Middle frontal gyrus (tissue), 1 donor: ENCODE measurements at regions not wholly inside any gene's neighbourhood (a gene's known extent, or its start where the extent isn't known, plus 50 kb on each side); places are given as distances from the start of the nearest gene placed in this dataset.
"Not testable (repeated sequence)": the region's sequence is repeated elsewhere in the genome, so short reads cannot be mapped to it uniquely, and the experiment has no call there.

Experiments
- DNase-seq: peaks from one replicate; pipeline ENCODE4 v3.0.0-alpha.2; 2015; ENCODE audit warnings: low spot score; ENCODE audit errors: extremely low spot score

- no peak for DNase-seq
These were observed 205.7 kb downstream of the TANC2 start for GRCh38 chr17:63171428-63172393.

GRCh38 chr17:63173450-63173849 is 207.4 kb downstream of the TANC2 start:
- DNase-seq = no peak

- no peak for DNase-seq
These were observed 207.9 kb downstream of the TANC2 start for GRCh38 chr17:63173903-63174302.

GRCh38 chr17:63178530-63178929 is 212.5 kb downstream of the TANC2 start:
- DNase-seq = no peak

GRCh38 chr17:63181856-63182255 is 215.8 kb downstream of the TANC2 start:
- DNase-seq = peak; percentile 33

- no peak for DNase-seq
These were observed 219.4 kb downstream of the TANC2 start for GRCh38 chr17:63185420-63185819.

GRCh38 chr17:63189082-63189481 is 223.0 kb downstream of the TANC2 start:
- DNase-seq = no peak

- no peak for DNase-seq
These were observed 223.9 kb downstream of the TANC2 start for GRCh38 chr17:63189930-63190329.

- DNase-seq = no peak
These were observed 224.9 kb downstream of the TANC2 start for GRCh38 chr17:63190821-63191370.

- no peak for DNase-seq
These were observed 225.6 kb downstream of the TANC2 start for GRCh38 chr17:63191610-63192009.

- DNase-seq = no peak
These were observed 227.8 kb downstream of the TANC2 start for GRCh38 chr17:63193827-63194226.

- no peak for DNase-seq
These were observed 230.8 kb downstream of the TANC2 start for GRCh38 chr17:63196772-63197335.

- DNase-seq = no peak
These were observed 237.6 kb downstream of the TANC2 start for GRCh38 chr17:63203652-63204051.

GRCh38 chr17:63221939-63222338 is 224.2 kb downstream of the CYB561 start:
- no peak for DNase-seq

- DNase-seq = no peak
These were observed 223.5 kb downstream of the CYB561 start for GRCh38 chr17:63222655-63223054.

GRCh38 chr17:63223212-63223911 is 222.7 kb downstream of the CYB561 start:
- no peak for DNase-seq

- DNase-seq = no peak
These were observed 221.5 kb downstream of the CYB561 start for GRCh38 chr17:63224644-63225043.

GRCh38 chr17:63226720-63227119 is 219.4 kb downstream of the CYB561 start:
- DNase-seq = not testable (repeated sequence)

GRCh38 chr17:63231015-63231620 is 215.0 kb downstream of the CYB561 start:
- not testable (repeated sequence) for DNase-seq

- DNase-seq = no peak
These were observed 213.4 kb downstream of the CYB561 start for GRCh38 chr17:63232565-63233310.

- DNase-seq = no peak
These were observed 206.0 kb downstream of the CYB561 start for GRCh38 chr17:63240106-63240505.
